Fibroblast of lung (primary cell): ENCODE measurements at regions not wholly inside any gene's neighbourhood (a gene's known extent, or its start where the extent isn't known, plus 50 kb on each side); places are given as distances from the start of the nearest gene placed in this dataset.

Experiments
- DNase-seq, 2 donors: peaks; one replicate each; pipeline versions ENCODE4 v3.0.0 to v3.0.0-alpha.2; 2010; ENCODE audit warnings: low read depth in 2 of 2
- H2AFZ ChIP-seq: 2 replicates; pipeline ENCODE4 v1.5.1; 2012; ENCODE audit warnings: low read length, control low read depth, inconsistent platforms
- H3K27ac ChIP-seq: 2 replicates; pipeline ENCODE4 v1.5.1; 2011; ENCODE audit warnings: low read length, control low read depth; ENCODE audit not compliant: insufficient read depth
- H3K27me3 ChIP-seq: 2 replicates; pipeline ENCODE4 v1.5.1; 2011; ENCODE audit warnings: mild to moderate bottlenecking, low read length; ENCODE audit not compliant: control insufficient read depth, insufficient read depth
- H3K36me3 ChIP-seq: 2 replicates; pipeline ENCODE4 v1.5.1; 2011; ENCODE audit warnings: low read length; ENCODE audit not compliant: control insufficient read depth, insufficient read depth
- H3K4me1 ChIP-seq: 2 replicates; pipeline ENCODE4 v1.5.1; 2011; ENCODE audit warnings: low read length; ENCODE audit not compliant: control insufficient read depth, insufficient read depth; ENCODE audit errors: extremely low read depth
- H3K4me2 ChIP-seq: 2 replicates; pipeline ENCODE4 v1.5.1; 2011; ENCODE audit warnings: low read length, control low read depth; ENCODE audit not compliant: insufficient read depth; ENCODE audit errors: extremely low read depth
- H3K4me3 ChIP-seq, 4 experiments: fragments of 200-600 bp in 1 of 4; sonication (generic) in 1 of 4; replicated peaks in 1 of 4; 2 replicates each; pipeline ENCODE4 v1.5.1; 2011 to 2016; ENCODE audit warnings: low read length in 4 of 4, low read depth in 3 of 4, mild to moderate bottlenecking in 3 of 4, control low read depth in 2 of 4, inconsistent platforms in 1 of 4, mixed read lengths in 1 of 4; ENCODE audit not compliant: insufficient read depth in 1 of 4; ENCODE audit errors: control extremely low read depth in 1 of 4
- H3K79me2 ChIP-seq: 2 replicates; pipeline ENCODE4 v1.5.1; 2012; ENCODE audit warnings: mild to moderate bottlenecking, low read length, inconsistent platforms; ENCODE audit not compliant: control insufficient read depth, insufficient read depth
- H3K9ac ChIP-seq: 2 replicates; pipeline ENCODE4 v1.5.1; 2011; ENCODE audit warnings: mild to moderate bottlenecking, low read length, control low read depth; ENCODE audit not compliant: insufficient read depth
- H3K9me3 ChIP-seq: 2 replicates; pipeline ENCODE4 v1.5.1; 2012; ENCODE audit warnings: low read depth, low read length; ENCODE audit not compliant: control insufficient read depth, insufficient read depth
- H4K20me1 ChIP-seq: 2 replicates; pipeline ENCODE4 v1.5.1; 2011; ENCODE audit warnings: low read length; ENCODE audit not compliant: control insufficient read depth, insufficient read depth; ENCODE audit errors: extremely low read depth
- EZH2 ChIP-seq: IDR thresholded peaks from 2 replicates; pipeline ENCODE4 v1.5.1; 2012; ENCODE audit warnings: low read length, control low read depth, mild to moderate bottlenecking; ENCODE audit errors: missing control alignments
- TF ChIP-seq, protein P1 (sequence below), 2 donors: IDR thresholded peaks in 1 of 2; conservative IDR thresholded peaks in 1 of 2; 1 replicate in 1 of 2; 2 replicates in 1 of 2; pipeline ENCODE4 v1.5.1; 2011 to 2012; ENCODE audit warnings: low read length in 2 of 2, control low read depth in 1 of 2, inconsistent platforms in 1 of 2, low read depth in 1 of 2, mild to moderate bottlenecking in 1 of 2

DNA sequence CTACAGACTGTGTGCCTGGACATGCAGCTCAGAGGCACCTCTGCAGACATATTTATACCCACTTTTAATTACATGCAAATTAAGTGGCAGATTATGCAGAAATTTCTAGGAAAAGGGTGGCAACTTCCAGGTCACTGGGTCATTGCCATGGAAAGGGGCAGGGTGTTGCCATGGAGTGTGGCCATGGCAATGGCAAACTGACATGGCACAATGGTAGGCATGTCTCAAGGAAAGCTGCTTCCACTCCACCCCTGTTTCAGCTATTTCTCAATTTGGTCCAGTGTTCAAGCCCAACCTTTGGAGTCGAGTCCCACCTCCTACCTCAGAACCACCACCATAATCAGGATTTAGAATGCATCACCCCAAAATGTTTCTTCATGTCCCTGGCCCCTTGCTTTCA lies 170.7 kb upstream of the TSHZ3 start:
- no peaks in the 10 kb centered on the region for H3K9me3 ChIP-seq
- H4K20me1 ChIP-seq: no peaks in the 10 kb centered on the region
- TF ChIP-seq, protein P1, sequence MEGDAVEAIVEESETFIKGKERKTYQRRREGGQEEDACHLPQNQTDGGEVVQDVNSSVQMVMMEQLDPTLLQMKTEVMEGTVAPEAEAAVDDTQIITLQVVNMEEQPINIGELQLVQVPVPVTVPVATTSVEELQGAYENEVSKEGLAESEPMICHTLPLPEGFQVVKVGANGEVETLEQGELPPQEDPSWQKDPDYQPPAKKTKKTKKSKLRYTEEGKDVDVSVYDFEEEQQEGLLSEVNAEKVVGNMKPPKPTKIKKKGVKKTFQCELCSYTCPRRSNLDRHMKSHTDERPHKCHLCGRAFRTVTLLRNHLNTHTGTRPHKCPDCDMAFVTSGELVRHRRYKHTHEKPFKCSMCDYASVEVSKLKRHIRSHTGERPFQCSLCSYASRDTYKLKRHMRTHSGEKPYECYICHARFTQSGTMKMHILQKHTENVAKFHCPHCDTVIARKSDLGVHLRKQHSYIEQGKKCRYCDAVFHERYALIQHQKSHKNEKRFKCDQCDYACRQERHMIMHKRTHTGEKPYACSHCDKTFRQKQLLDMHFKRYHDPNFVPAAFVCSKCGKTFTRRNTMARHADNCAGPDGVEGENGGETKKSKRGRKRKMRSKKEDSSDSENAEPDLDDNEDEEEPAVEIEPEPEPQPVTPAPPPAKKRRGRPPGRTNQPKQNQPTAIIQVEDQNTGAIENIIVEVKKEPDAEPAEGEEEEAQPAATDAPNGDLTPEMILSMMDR (conservative IDR thresholded peaks at IDR 0.05 in 1 of 2, IDR thresholded peaks at IDR 0.05 in 1 of 2; ENCODE audit: low read depth in 1 of 2, low read length in 2 of 2): no peak
- no peak for TF ChIP-seq EZH2
- no peaks in the 10 kb centered on the region for H3K79me2 ChIP-seq
- no peak overlapping the region for H3K4me2 ChIP-seq
- no peaks in the 10 kb centered on the region for H3K27me3 ChIP-seq
- no peaks in the 10 kb centered on the region for H3K36me3 ChIP-seq
- no peak overlapping the region for H3K4me3 ChIP-seq
- no peak overlapping the region for H2AFZ ChIP-seq
- no peak overlapping the region for H3K9ac ChIP-seq
- H3K27ac ChIP-seq: no peak overlapping the region
- no peak for DNase-seq
- no peaks in the 10 kb centered on the region for H3K4me1 ChIP-seq

DNA sequence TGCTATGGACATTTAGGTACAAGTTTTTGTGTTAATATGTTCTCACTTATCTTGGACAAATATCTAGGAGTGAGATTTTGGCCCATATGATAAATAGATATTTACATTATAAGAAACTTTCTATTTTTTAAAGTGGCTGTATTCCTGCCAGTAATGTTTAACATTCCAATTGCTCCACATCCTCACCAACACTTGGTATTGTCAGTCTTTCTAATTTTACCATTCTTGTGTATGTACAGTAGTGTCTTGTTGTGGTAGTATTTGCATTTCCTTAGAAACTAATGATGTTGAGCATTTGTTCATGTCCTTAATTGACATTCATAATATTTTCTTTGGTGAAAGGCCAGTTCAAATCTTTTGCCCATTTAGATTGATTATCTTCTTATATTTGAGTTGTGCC lies 171.4 kb upstream of the TSHZ3 start:
- Histone ChIP-seq H3K79me2 (no peaks in the 10 kb centered on the region), H3K4me1 (no peaks in the 10 kb centered on the region), H3K4me2 (no peak overlapping the region), H3K9ac (no peak overlapping the region), H3K4me3 (no peak overlapping the region), H3K27ac (no peak overlapping the region), H2AFZ (no peak overlapping the region), H4K20me1 (no peaks in the 10 kb centered on the region), H3K9me3 (no peaks in the 10 kb centered on the region), H3K36me3 (no peaks in the 10 kb centered on the region), H3K27me3 (no peaks in the 10 kb centered on the region)
- no peak for DNase-seq
- TF ChIP-seq, protein P1 (conservative IDR thresholded peaks at IDR 0.05 in 1 of 2, IDR thresholded peaks at IDR 0.05 in 1 of 2; ENCODE audit: low read depth in 1 of 2, low read length in 2 of 2): no peak
- no peak for TF ChIP-seq EZH2

DNA sequence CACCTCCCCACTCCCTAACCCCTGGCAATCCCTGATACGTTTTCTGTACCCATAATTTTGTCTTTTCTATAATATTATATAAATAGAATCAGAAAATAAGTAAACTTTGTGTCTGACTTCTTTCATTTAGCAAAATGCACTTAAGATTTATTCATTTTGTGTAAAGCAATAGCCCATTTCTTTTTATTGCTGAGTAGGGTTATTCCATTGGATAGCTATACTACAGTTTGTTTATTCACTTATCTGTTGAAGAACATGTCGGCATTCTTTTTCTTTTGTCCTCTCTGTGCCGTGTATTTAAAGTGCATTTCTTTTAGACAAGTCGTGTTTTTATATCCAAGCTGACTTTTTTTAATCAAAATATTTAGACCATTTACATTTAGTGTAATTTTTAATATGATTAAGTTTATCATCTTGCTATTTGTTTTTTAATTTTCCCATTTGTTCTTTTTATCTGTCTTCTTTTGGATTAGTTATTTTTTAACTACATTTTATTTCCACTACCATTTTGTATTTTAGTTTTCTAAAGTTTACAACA lies 176.4 kb upstream of the TSHZ3 start:
- no peaks in the 10 kb centered on the region for H3K36me3 ChIP-seq
- H3K4me1 ChIP-seq: no peaks in the 10 kb centered on the region
- no peaks in the 10 kb centered on the region for H4K20me1 ChIP-seq
- H3K27ac ChIP-seq: no peak overlapping the region
- no peak overlapping the region for H3K4me3 ChIP-seq
- no peaks in the 10 kb centered on the region for H3K27me3 ChIP-seq
- no peak for DNase-seq
- no peak overlapping the region for H3K4me2 ChIP-seq
- TF ChIP-seq, protein P1 (conservative IDR thresholded peaks at IDR 0.05 in 1 of 2, IDR thresholded peaks at IDR 0.05 in 1 of 2; ENCODE audit: low read depth in 1 of 2, low read length in 2 of 2): no peak
- TF ChIP-seq EZH2: no peak
- no peaks in the 10 kb centered on the region for H3K9me3 ChIP-seq
- no peaks in the 10 kb centered on the region for H3K79me2 ChIP-seq
- H3K9ac ChIP-seq: no peak overlapping the region
- H2AFZ ChIP-seq: no peak overlapping the region
